K562 (cell line): ENCODE measurements at regions not wholly inside any gene's neighbourhood (a gene's known extent, or its start where the extent isn't known, plus 50 kb on each side); places are given as distances from the start of the nearest gene placed in this dataset.
A peak's percentile ranks its signal among the peaks of the same experiment; 100 is the strongest.

Experiments
- ATAC-seq: fragments of 200-7000 bp; cut with Tn5 transposase; 3 replicates; pipeline ENCODE4 v1.9.1; 2020; ENCODE audit warnings: moderate library complexity
- BruUV-seq: library from RNA; stranded (reverse); fragments of 400-500 nt; replicated peaks from 2 replicates; lab custom pipeline; 2021; lab: Mats Ljungman, UMichigan
- CTCF ChIA-PET: fragments of 300-600 bp; formaldehyde crosslinking; extraction: SDS; loops from one replicate; lab custom pipeline; 2021; ENCODE audit warnings: low intra/inter-chr PET ratio; lab: Yijun Ruan, JAX
- POLR2A ChIA-PET: fragments of 300-600, 350-650 bp; sonication (Branson Sonifier 250); formaldehyde crosslinking; extraction: SDS; loops from one replicate; lab custom pipeline; 2021; ENCODE audit warnings: antibody characterized with exemption, inconsistent platforms; lab: Yijun Ruan, JAX
- DNase-seq, 4 experiments: peaks; one replicate each; pipeline versions ENCODE4 v3.0.0 to v3.0.0-alpha.2; 2011 to 2018; ENCODE audit warnings: low spot score in 3 of 4, mixed read lengths in 3 of 4; ENCODE audit errors: extremely low read depth in 1 of 4
- FAIRE-seq: peaks from 2 replicates; lab custom pipeline; 2011; peaks lifted over from hg19 to GRCh38; lab: Jason Lieb, UNC
- H2AFZ ChIP-seq: 2 replicates; pipeline ENCODE4 v1.6.0; 2011; ENCODE audit warnings: low read depth, low read length, control low read depth, inconsistent platforms
- H3K27ac ChIP-seq: fragments of 200-600 bp; 3 replicates; pipeline ENCODE4 v1.8.0; 2011; ENCODE audit warnings: low read depth, mild to moderate bottlenecking, control low read depth, inconsistent platforms, low read length, moderate library complexity, mixed read lengths; ENCODE audit errors: extremely low read depth
- H3K27me3 ChIP-seq, 2 experiments: fragments of 300-600 bp in 1 of 2; 2 replicates in 1 of 2; 3 replicates in 1 of 2; pipeline versions ENCODE4 v1.6.0 to v1.8.0; 2011; ENCODE audit warnings: inconsistent platforms in 2 of 2, low read length in 2 of 2, mild to moderate bottlenecking in 1 of 2, mixed read lengths in 1 of 2, moderate library complexity in 1 of 2; ENCODE audit not compliant: control insufficient read depth in 2 of 2, insufficient read depth in 2 of 2
- H3K36me3 ChIP-seq: fragments of 300-600 bp; 3 replicates; pipeline ENCODE4 v1.8.0; 2011; ENCODE audit warnings: mild to moderate bottlenecking, low read length, inconsistent platforms; ENCODE audit not compliant: control insufficient read depth, insufficient read depth
- H3K4me1 ChIP-seq, 2 experiments: fragments of 200-600 bp in 1 of 2; replicated peaks in 1 of 2; 2 replicates in 1 of 2; 3 replicates in 1 of 2; pipeline versions ENCODE4 v1.5.1 to v1.8.0; 2011; ENCODE audit warnings: inconsistent platforms in 2 of 2, low read length in 2 of 2, mild to moderate bottlenecking in 1 of 2, mixed read lengths in 1 of 2, moderate library complexity in 1 of 2; ENCODE audit not compliant: control insufficient read depth in 2 of 2, insufficient read depth in 2 of 2
- H3K4me2 ChIP-seq: 2 replicates; pipeline ENCODE4 v1.6.1; 2011; ENCODE audit warnings: low read length, control low read depth, inconsistent platforms, mixed read lengths; ENCODE audit not compliant: insufficient read depth
- H3K4me3 ChIP-seq: fragments of 200-600 bp; sonication (generic), shearing (Covaris generic); 2 replicates; pipeline ENCODE4 v1.5.1; 2016; ENCODE audit warnings: control low read depth, inconsistent platforms
- H3K79me2 ChIP-seq: fragments of 200-600 bp; 3 replicates; pipeline ENCODE4 v1.8.0; 2011; ENCODE audit warnings: low read length, inconsistent platforms; ENCODE audit not compliant: control insufficient read depth, insufficient read depth
- H3K9ac ChIP-seq, 2 experiments: 2 replicates each; pipeline versions ENCODE4 v1.6.0 to v1.6.1; 2011; ENCODE audit warnings: low read depth in 2 of 2, low read length in 2 of 2, control low read depth in 1 of 2, inconsistent platforms in 1 of 2, mild to moderate bottlenecking in 1 of 2, mixed read lengths in 1 of 2; ENCODE audit not compliant: insufficient read depth in 1 of 2
- H3K9me1 ChIP-seq: one replicate; pipeline ENCODE4 v1.6.0; 2011; ENCODE audit warnings: inconsistent platforms, mild to moderate bottlenecking, low read length, moderate library complexity; ENCODE audit not compliant: control insufficient read depth, insufficient read depth
- H3K9me3 ChIP-seq: replicated peaks from 2 replicates; pipeline ENCODE4 v1.5.1; 2011; ENCODE audit warnings: low read depth, low read length, inconsistent platforms; ENCODE audit not compliant: control insufficient read depth, insufficient read depth
- H4K20me1 ChIP-seq: replicated peaks from 2 replicates; pipeline ENCODE4 v1.6.1; 2011; ENCODE audit warnings: low read length, inconsistent platforms, mixed read lengths; ENCODE audit not compliant: control insufficient read depth, insufficient read depth
- RAD21 ChIP-seq, 2 experiments: fragments of 250-450 bp in 1 of 2; fragments of 450-650 bp in 1 of 2; sonication (Bioruptor Pico) in 1 of 2; formaldehyde crosslinking in 1 of 2; IDR thresholded peaks in 1 of 2; conservative IDR thresholded peaks in 1 of 2; 2 replicates each; pipeline versions ENCODE4 v1.4.0 to v1.8.0; 2020 to 2022; ENCODE audit warnings: mild to moderate bottlenecking in 2 of 2, moderate library complexity in 1 of 2
- RBFOX2 ChIP-seq: fragments of 200-400 bp; formaldehyde crosslinking; IDR thresholded peaks from 2 replicates; pipeline ENCODE4 v1.6.1; 2017; ENCODE audit warnings: low read depth, mild to moderate bottlenecking, low read length, moderate library complexity
- REST ChIP-seq, 2 experiments: fragments of 450-650 bp; formaldehyde crosslinking in 1 of 2; IDR thresholded peaks; 2 replicates each; pipeline versions ENCODE4 v1.4.0 to v1.6.1; 2014 to 2020; ENCODE audit warnings: mild to moderate bottlenecking in 2 of 2, borderline replicate concordance in 1 of 2, low read depth in 1 of 2
- SRSF7 ChIP-seq: fragments of 200-400 bp; formaldehyde crosslinking; optimal IDR thresholded peaks from 2 replicates; pipeline ENCODE3; 2017; ENCODE audit warnings: mild to moderate bottlenecking, low read depth, low read length
- TAL1 ChIP-seq: fragments of 450-650 bp; IDR thresholded peaks from 2 replicates; pipeline ENCODE4 v1.6.1; 2016; ENCODE audit warnings: mild to moderate bottlenecking
- ZNF23 ChIP-seq: fragments of 250-450 bp; sonication (Bioruptor Pico); IDR thresholded peaks from 2 replicates; pipeline ENCODE4 v1.4.0; 2020; ENCODE audit warnings: mild to moderate bottlenecking
- ZNF830 ChIP-seq: fragments of 250-450 bp; sonication (Bioruptor Pico); IDR thresholded peaks from 2 replicates; pipeline ENCODE4 v1.5.0; 2021; ENCODE audit warnings: mild to moderate bottlenecking
- WGBS: fragments of 100-300 bp; shearing (Covaris generic); methylation state at CpG from one replicate; pipeline ENCODE4 v1.1.6; 2016; ENCODE audit warnings: low coverage, mixed read lengths; ENCODE audit not compliant: insufficient coverage; ENCODE audit errors: missing lambda C conversion rate; 5-methylcytosine and 5-hydroxymethylcytosine counted together
- in situ Hi-C: fragments of 300-500 bp; cut with MboI; formaldehyde crosslinking; loops from 4 replicates; pipeline ENCODE4 v1.15.0; 2018; ENCODE audit warnings: inconsistent platforms, mixed read lengths
- intact Hi-C: fragments of 100-400 bp; cut with micrococcal nuclease; formaldehyde crosslinking; loops from 2 replicates; pipeline ENCODE4 v1.14.2; 2022
- TF ChIP-seq, protein P1 (sequence below), 3 experiments: IDR thresholded peaks in 2 of 3; conservative IDR thresholded peaks in 1 of 3; 2 replicates each; pipeline ENCODE4 v1.5.1; 2011 to 2012; ENCODE audit warnings: low read length in 3 of 3, mild to moderate bottlenecking in 3 of 3, control low read depth in 2 of 3, improper control_type of control experiment in 1 of 3, inconsistent platforms in 1 of 3, low read depth in 1 of 3, mixed read lengths in 1 of 3, moderate library complexity in 1 of 3; ENCODE audit not compliant: insufficient read depth in 2 of 3
- TF ChIP-seq, protein P2 (sequence below): fragments of 450-650 bp; formaldehyde crosslinking; IDR thresholded peaks from 2 replicates; pipeline ENCODE4 v1.4.0; 2020; ENCODE audit warnings: mild to moderate bottlenecking, moderate library complexity

DNA sequence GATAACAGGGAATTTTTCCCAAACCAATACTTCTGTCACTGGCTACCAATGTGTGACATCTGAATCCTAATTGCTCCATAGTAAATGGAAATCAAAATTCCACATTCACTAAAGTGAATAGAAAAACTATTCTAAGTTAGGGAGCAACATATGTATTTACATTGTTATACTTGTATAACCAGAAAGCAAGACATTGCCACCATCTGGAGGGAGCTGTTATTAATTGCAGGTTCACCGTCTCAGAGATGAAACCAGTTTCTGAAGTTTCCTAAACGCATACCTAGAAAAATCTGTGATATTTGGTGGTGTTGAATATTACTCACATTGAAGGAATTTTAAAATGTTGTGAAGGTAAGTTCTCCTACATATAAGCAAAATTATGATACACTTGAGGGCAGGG lies 390.1 kb downstream of the NXPH1 start:
- no peaks in the 10 kb centered on the region for H3K9me1 ChIP-seq
- no peaks in the 10 kb centered on the region for H3K9me3 ChIP-seq
- H3K4me2 ChIP-seq = no peak overlapping the region
- ChIA-PET CTCF (interaction anchor here (1.3 kb wide), 1 partner anchor 387 kb away, joined by 7 read pairs; no protein-coding TSS in a partner anchor), POLR2A (no interaction called here)
- no peak overlapping the region for H3K9ac ChIP-seq
- WGBS = no CpG with 5 or more reads among the region's 2 CpGs
- FAIRE-seq (no peak), ATAC-seq (no peak), DNase-seq (no peak)
- in situ Hi-C loops (no loop called here), intact Hi-C loops (no loop called here)
- H3K4me3 ChIP-seq = no peak overlapping the region
- H2AFZ ChIP-seq = no peak overlapping the region
- H3K27me3 ChIP-seq = no peaks in the 10 kb centered on the region
- H3K79me2 ChIP-seq = no peaks in the 10 kb centered on the region
- H4K20me1 ChIP-seq = no peaks in the 10 kb centered on the region
- no peak overlapping the region for H3K27ac ChIP-seq
- TF ChIP-seq, protein P1, sequence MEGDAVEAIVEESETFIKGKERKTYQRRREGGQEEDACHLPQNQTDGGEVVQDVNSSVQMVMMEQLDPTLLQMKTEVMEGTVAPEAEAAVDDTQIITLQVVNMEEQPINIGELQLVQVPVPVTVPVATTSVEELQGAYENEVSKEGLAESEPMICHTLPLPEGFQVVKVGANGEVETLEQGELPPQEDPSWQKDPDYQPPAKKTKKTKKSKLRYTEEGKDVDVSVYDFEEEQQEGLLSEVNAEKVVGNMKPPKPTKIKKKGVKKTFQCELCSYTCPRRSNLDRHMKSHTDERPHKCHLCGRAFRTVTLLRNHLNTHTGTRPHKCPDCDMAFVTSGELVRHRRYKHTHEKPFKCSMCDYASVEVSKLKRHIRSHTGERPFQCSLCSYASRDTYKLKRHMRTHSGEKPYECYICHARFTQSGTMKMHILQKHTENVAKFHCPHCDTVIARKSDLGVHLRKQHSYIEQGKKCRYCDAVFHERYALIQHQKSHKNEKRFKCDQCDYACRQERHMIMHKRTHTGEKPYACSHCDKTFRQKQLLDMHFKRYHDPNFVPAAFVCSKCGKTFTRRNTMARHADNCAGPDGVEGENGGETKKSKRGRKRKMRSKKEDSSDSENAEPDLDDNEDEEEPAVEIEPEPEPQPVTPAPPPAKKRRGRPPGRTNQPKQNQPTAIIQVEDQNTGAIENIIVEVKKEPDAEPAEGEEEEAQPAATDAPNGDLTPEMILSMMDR (IDR thresholded peaks at IDR 0.05 in 2 of 3, conservative IDR thresholded peaks at IDR 0.05 in 1 of 3; ENCODE audit: insufficient read depth in 2 of 3, low read depth in 1 of 3, low read length in 3 of 3) = peak in 1 of 3 experiments; percentile 29; a peak in 2 of 6 replicates
- TF ChIP-seq RAD21 (CRISPR knock-in tag; conservative IDR thresholded peaks at IDR 0.05 in 1 of 2, IDR thresholded peaks at IDR 0.05 in 1 of 2) (peak in 1 of 2 experiments; percentile 33; a peak in 2 of 4 replicates), TAL1 (no peak), RBFOX2 (no peak), ZNF23 (CRISPR knock-in tag) (no peak), REST (IDR thresholded peaks at IDR 0.05; ENCODE audit: borderline replicate concordance) (peak; percentile 12; the same call in 1 of the 2 replicates), REST (CRISPR knock-in tag; IDR thresholded peaks at IDR 0.05; ENCODE audit: low read depth) (no peak), SRSF7 (no peak), ZNF830 (CRISPR knock-in tag) (no peak)
- TF ChIP-seq, protein P2, sequence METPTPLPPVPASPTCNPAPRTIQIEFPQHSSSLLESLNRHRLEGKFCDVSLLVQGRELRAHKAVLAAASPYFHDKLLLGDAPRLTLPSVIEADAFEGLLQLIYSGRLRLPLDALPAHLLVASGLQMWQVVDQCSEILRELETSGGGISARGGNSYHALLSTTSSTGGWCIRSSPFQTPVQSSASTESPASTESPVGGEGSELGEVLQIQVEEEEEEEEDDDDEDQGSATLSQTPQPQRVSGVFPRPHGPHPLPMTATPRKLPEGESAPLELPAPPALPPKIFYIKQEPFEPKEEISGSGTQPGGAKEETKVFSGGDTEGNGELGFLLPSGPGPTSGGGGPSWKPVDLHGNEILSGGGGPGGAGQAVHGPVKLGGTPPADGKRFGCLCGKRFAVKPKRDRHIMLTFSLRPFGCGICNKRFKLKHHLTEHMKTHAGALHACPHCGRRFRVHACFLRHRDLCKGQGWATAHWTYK (CRISPR knock-in tag) = no peak
- no peaks in the 10 kb centered on the region for H3K36me3 ChIP-seq
- no TSS peak for BruUV-seq
- no peaks in the 10 kb centered on the region; a peak in 1 of 5 replicates for H3K4me1 ChIP-seq
